ENCODE measurements at regions not wholly inside any gene's neighbourhood (a gene's known extent, or its start where the extent isn't known, plus 50 kb on each side); places are given as distances from the start of the nearest gene placed in this dataset.

GRCh38 chr4:54585321-54586000 lies 72.3 kb upstream of the KIT start:
- Histone ChIP-seq H4K20me1 (replicated peaks; ENCODE audit: control insufficient read depth, extremely low read depth, insufficient read depth, low read length) (no peaks in the 10 kb centered on the region), H3K4me1 (ENCODE audit: control insufficient read depth, extremely low read depth, insufficient read depth, low read length) (no peaks in the 10 kb centered on the region), H2AFZ (ENCODE audit: low read depth, low read length) (no peak overlapping the region), H3K79me2 (ENCODE audit: control insufficient read depth, insufficient read depth, low read length) (no peaks in the 10 kb centered on the region), H3K9me3 (replicated peaks; ENCODE audit: control insufficient read depth, insufficient read depth, low read length) (no peaks in the 10 kb centered on the region), H3K9me1 (replicated peaks; ENCODE audit: control insufficient read depth, extremely low read depth, insufficient read depth, low read length) (no peaks in the 10 kb centered on the region), H3K27ac (ENCODE audit: insufficient read depth, low read depth, low read length) (no peak overlapping the region), H3K27me3 (ENCODE audit: control insufficient read depth in 2 of 2, insufficient read depth in 2 of 2, low read length in 2 of 2) (peaks cover 2% of the 10 kb centered on the region in 2 experiments), H3K9ac (replicated peaks; ENCODE audit: extremely low read depth, insufficient read depth, low read length) (no peak overlapping the region), H3K36me3 (ENCODE audit: control insufficient read depth in 2 of 2, extremely low read depth in 1 of 2, insufficient read depth in 2 of 2, low read length in 2 of 2) (no peaks in the 10 kb centered on the region), H3K4me3 (replicated peaks in 1 of 3; ENCODE audit: insufficient read depth in 1 of 3, low read depth in 1 of 3, low read length in 3 of 3) (no peak overlapping the region), H3K4me2 (ENCODE audit: insufficient read depth, low read length) (no peak overlapping the region)
- intact Hi-C loops (cut with micrococcal nuclease) (no loop called here), dilution Hi-C loops (cut with MboI; ENCODE audit: extremely low pct_ligation_motif_present, low sequenced_read_pairs) (no loop called here)
- DNase-seq (ENCODE audit: low read depth, low spot score) (no peak), FAIRE-seq (no peak)
- ChIA-PET POLR2A (no interaction called here), CTCF (no interaction called here)
- no TSS peak for BruUV-seq (replicated peaks)
- TF ChIP-seq, protein P1, sequence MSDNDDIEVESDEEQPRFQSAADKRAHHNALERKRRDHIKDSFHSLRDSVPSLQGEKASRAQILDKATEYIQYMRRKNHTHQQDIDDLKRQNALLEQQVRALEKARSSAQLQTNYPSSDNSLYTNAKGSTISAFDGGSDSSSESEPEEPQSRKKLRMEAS (IDR thresholded peaks at IDR 0.05; ENCODE audit: insufficient read depth, insufficient read length), result no peak
- no peak for TF ChIP-seq FOS (IDR thresholded peaks at IDR 0.05; ENCODE audit: borderline replicate concordance, insufficient read depth, low read length)
- no peak for TF ChIP-seq POLR2AphosphoS5 (IDR thresholded peaks at IDR 0.05; ENCODE audit: insufficient read depth, low read depth, low read length)
- no peak for TF ChIP-seq MYC (IDR thresholded peaks at IDR 0.05; ENCODE audit: low read depth, low read length)
- TF ChIP-seq, protein P2, sequence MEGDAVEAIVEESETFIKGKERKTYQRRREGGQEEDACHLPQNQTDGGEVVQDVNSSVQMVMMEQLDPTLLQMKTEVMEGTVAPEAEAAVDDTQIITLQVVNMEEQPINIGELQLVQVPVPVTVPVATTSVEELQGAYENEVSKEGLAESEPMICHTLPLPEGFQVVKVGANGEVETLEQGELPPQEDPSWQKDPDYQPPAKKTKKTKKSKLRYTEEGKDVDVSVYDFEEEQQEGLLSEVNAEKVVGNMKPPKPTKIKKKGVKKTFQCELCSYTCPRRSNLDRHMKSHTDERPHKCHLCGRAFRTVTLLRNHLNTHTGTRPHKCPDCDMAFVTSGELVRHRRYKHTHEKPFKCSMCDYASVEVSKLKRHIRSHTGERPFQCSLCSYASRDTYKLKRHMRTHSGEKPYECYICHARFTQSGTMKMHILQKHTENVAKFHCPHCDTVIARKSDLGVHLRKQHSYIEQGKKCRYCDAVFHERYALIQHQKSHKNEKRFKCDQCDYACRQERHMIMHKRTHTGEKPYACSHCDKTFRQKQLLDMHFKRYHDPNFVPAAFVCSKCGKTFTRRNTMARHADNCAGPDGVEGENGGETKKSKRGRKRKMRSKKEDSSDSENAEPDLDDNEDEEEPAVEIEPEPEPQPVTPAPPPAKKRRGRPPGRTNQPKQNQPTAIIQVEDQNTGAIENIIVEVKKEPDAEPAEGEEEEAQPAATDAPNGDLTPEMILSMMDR (IDR thresholded peaks at IDR 0.05; ENCODE audit: extremely low read depth in 1 of 2, insufficient read depth in 1 of 2, low read depth in 1 of 2, low read length in 2 of 2), result no peak
- TF ChIP-seq JUN (IDR thresholded peaks at IDR 0.05; ENCODE audit: borderline replicate concordance, insufficient read depth, insufficient read length, low read depth), result no peak
- no peak for TF ChIP-seq EZH2 (IDR thresholded peaks at IDR 0.05; ENCODE audit: borderline replicate concordance, low read depth, low read length, severe bottlenecking)
- TF ChIP-seq POLR2A (IDR thresholded peaks at IDR 0.05; ENCODE audit: low read depth, low read length), result no peak
- no peak for TF ChIP-seq GATA2 (IDR thresholded peaks at IDR 0.05; ENCODE audit: insufficient read depth, insufficient read length, low read depth, low read length)
